MCF 10A (cell line): ENCODE measurements at regions not wholly inside any gene's neighbourhood (a gene's known extent, or its start where the extent isn't known, plus 50 kb on each side); places are given as distances from the start of the nearest gene placed in this dataset.

ENCODE experiments used
- BruUV-seq: library from RNA; stranded (reverse); fragments of 400-500 nt; replicated peaks from 2 replicates; lab custom pipeline; 2021; lab: Mats Ljungman, UMichigan
- CTCF ChIA-PET: fragments of 300-600 bp; sonication (Branson Sonifier 250); formaldehyde crosslinking; extraction: SDS; loops from one replicate; lab custom pipeline; 2021; ENCODE audit warnings: antibody characterized with exemption, inconsistent platforms; lab: Yijun Ruan, JAX
- POLR2A ChIA-PET: fragments of 300-600, 350-650 bp; sonication (Branson Sonifier 250); formaldehyde crosslinking; extraction: SDS; loops from one replicate; lab custom pipeline; 2020; ENCODE audit warnings: antibody characterized with exemption, inconsistent platforms; lab: Yijun Ruan, JAX
- DNase-seq: peaks from one replicate; pipeline ENCODE4 v3.0.0-alpha.2; 2018; ENCODE audit not compliant: unreplicated experiment
- H3K27ac Mint-ChIP-seq: one replicate; pipeline ENCODE4 v1.8.0; 2022; ENCODE audit warnings: mild to moderate bottlenecking, low read depth, mixed read lengths; ENCODE audit not compliant: unreplicated experiment
- H3K27me3 Mint-ChIP-seq: one replicate; pipeline ENCODE4 v1.8.0; 2022; ENCODE audit warnings: mixed read lengths; ENCODE audit not compliant: insufficient read depth, unreplicated experiment
- H3K36me3 Mint-ChIP-seq: one replicate; pipeline ENCODE4 v1.8.0; 2022; ENCODE audit warnings: mild to moderate bottlenecking, moderate library complexity, mixed read lengths; ENCODE audit not compliant: insufficient read depth, unreplicated experiment
- H3K4me1 Mint-ChIP-seq: one replicate; pipeline ENCODE4 v1.8.0; 2022; ENCODE audit warnings: mixed read lengths; ENCODE audit not compliant: insufficient read depth, unreplicated experiment
- H3K4me3 Mint-ChIP-seq: one replicate; pipeline ENCODE4 v1.8.0; 2022; ENCODE audit warnings: mild to moderate bottlenecking, moderate library complexity, mixed read lengths; ENCODE audit not compliant: unreplicated experiment
- H3K9me3 Mint-ChIP-seq: one replicate; pipeline ENCODE4 v1.8.0; 2022; ENCODE audit warnings: mixed read lengths; ENCODE audit not compliant: unreplicated experiment
- CTCF ChIP-seq: fragments of 200-600 bp; IDR thresholded peaks from one replicate; pipeline ENCODE4 v1.8.0; 2022; ENCODE audit warnings: antibody characterized with exemption, mild to moderate bottlenecking; ENCODE audit not compliant: unreplicated experiment
- intact Hi-C: fragments of 100-400 bp; cut with micrococcal nuclease; formaldehyde crosslinking; loops from 2 replicates; pipeline ENCODE4 v1.14.1; 2022

- no peaks in the 10 kb centered on the region for H3K4me1 Mint-ChIP-seq
- ChIA-PET CTCF (interaction anchor here (0.6 to 1.4 kb wide), 3 partner anchors 12 to 100 kb away, joined by 3 to 6 read pairs (median 3); no protein-coding TSS in a partner anchor), POLR2A (interaction anchor here (0.8 kb wide), 1 partner anchor 25 kb away, joined by 3 read pairs; no protein-coding TSS in a partner anchor)
- H3K36me3 Mint-ChIP-seq = no peaks in the 10 kb centered on the region
- peaks cover 68% of the 10 kb centered on the region for H3K27me3 Mint-ChIP-seq
- no peak overlapping the region for H3K27ac Mint-ChIP-seq
- no peak overlapping the region for H3K4me3 Mint-ChIP-seq
- BruUV-seq = no TSS peak
- no peaks in the 10 kb centered on the region for H3K9me3 Mint-ChIP-seq
- DNase-seq = no peak
- intact Hi-C loops = no loop called here
- TF ChIP-seq CTCF = no peak
Observed at GRCh38 chr15:101590785-101591184, 61.4 kb downstream of the TM2D3 start.

- Mint-ChIP-seq H3K9me3 (no peaks in the 10 kb centered on the region), H3K4me3 (no peak overlapping the region), H3K4me1 (peaks cover 13% of the 10 kb centered on the region), H3K36me3 (no peaks in the 10 kb centered on the region), H3K27ac (no peak overlapping the region), H3K27me3 (no peaks in the 10 kb centered on the region)
- ChIA-PET CTCF (no interaction called here), POLR2A (no interaction called here)
- no peak for DNase-seq
- no TSS peak for BruUV-seq
- intact Hi-C loops = no loop called here
- TF ChIP-seq CTCF = no peak
Observed at GRCh38 chr15:101583284-101583683, 68.9 kb downstream of the TM2D3 start.

GRCh38 chr15:101580431-101580830, 71.8 kb downstream of the TM2D3 start:
- DNase-seq = no peak
- no TSS peak for BruUV-seq
- TF ChIP-seq CTCF = no peak
- intact Hi-C loops = no loop called here
- POLR2A ChIA-PET = no interaction called here
- Mint-ChIP-seq H3K27ac (no peak overlapping the region), H3K27me3 (no peaks in the 10 kb centered on the region), H3K9me3 (no peaks in the 10 kb centered on the region), H3K4me3 (no peak overlapping the region), H3K4me1 (peaks cover 19% of the 10 kb centered on the region), H3K36me3 (no peaks in the 10 kb centered on the region)
- CTCF ChIA-PET = interaction anchor here (0.5 to 0.7 kb wide), 2 partner anchors 78 to 985 kb away, joined by 3 read pairs; no protein-coding TSS in a partner anchor

GRCh38 chr15:101579631-101580163, 72.5 kb downstream of the TM2D3 start:
- intact Hi-C loops = no loop called here
- ChIA-PET POLR2A (interaction anchor here (0.7 kb wide), 1 partner anchor 1866 kb away, joined by 3 read pairs; no protein-coding TSS in a partner anchor), CTCF (no interaction called here)
- H3K27me3 Mint-ChIP-seq = no peaks in the 10 kb centered on the region
- H3K36me3 Mint-ChIP-seq = no peaks in the 10 kb centered on the region
- no peak overlapping the region for H3K27ac Mint-ChIP-seq
- no peak for TF ChIP-seq CTCF
- DNase-seq = peak; percentile 77
- no TSS peak for BruUV-seq
- H3K9me3 Mint-ChIP-seq = no peaks in the 10 kb centered on the region
- peaks cover 25% of the 10 kb centered on the region for H3K4me1 Mint-ChIP-seq
- no peak overlapping the region for H3K4me3 Mint-ChIP-seq
